SK-N-SH treated with all-trans-retinoic acid at 6 μM for 48 hours (cell line): ENCODE measurements at regions not wholly inside any gene's neighbourhood (a gene's known extent, or its start where the extent isn't known, plus 50 kb on each side); places are given as distances from the start of the nearest gene placed in this dataset.

Experiments used
- ATAC-seq: fragments of 200-7000 bp; cut with Tn5 transposase; 3 replicates; pipeline ENCODE4 v1.9.1; 2020; ENCODE audit warnings: mild to moderate bottlenecking, moderate library complexity
- ARNTL ChIP-seq: fragments of 450-650 bp; formaldehyde crosslinking; IDR thresholded peaks from 2 replicates; pipeline ENCODE4 v1.5.0; 2020; ENCODE audit warnings: low read depth, mild to moderate bottlenecking, moderate library complexity, borderline replicate concordance
- BACH2 ChIP-seq: fragments of 250-450 bp; sonication (Bioruptor Pico); IDR thresholded peaks from 2 replicates; pipeline ENCODE4 v1.9.0; 2021; ENCODE audit warnings: mild to moderate bottlenecking, borderline replicate concordance
- CREB5 ChIP-seq: fragments of 250-450 bp; sonication (Bioruptor Pico); IDR thresholded peaks from 2 replicates; pipeline ENCODE4 v1.5.1; 2020; ENCODE audit warnings: low read depth, mild to moderate bottlenecking, moderate library complexity
- CSDC2 ChIP-seq: fragments of 250-450 bp; sonication (Bioruptor Pico); IDR thresholded peaks from 2 replicates; pipeline ENCODE4 v1.5.0; 2020; ENCODE audit warnings: mild to moderate bottlenecking, moderate library complexity
- ESRRG ChIP-seq: fragments of 250-450 bp; sonication (Bioruptor Pico); IDR thresholded peaks from 2 replicates; pipeline ENCODE4 v1.6.1; 2021; ENCODE audit warnings: mild to moderate bottlenecking
- GLIS3 ChIP-seq: fragments of 250-450 bp; sonication (Bioruptor Pico); IDR thresholded peaks from 2 replicates; pipeline ENCODE4 v1.5.0; 2020; ENCODE audit warnings: mild to moderate bottlenecking, moderate library complexity
- ISL1 ChIP-seq: fragments of 250-450 bp; sonication (Bioruptor Pico); IDR thresholded peaks from 2 replicates; pipeline ENCODE4 v2.1.2; 2022; ENCODE audit warnings: mild to moderate bottlenecking, moderate library complexity
- OSR1 ChIP-seq: fragments of 250-450 bp; sonication (Bioruptor Pico); IDR thresholded peaks from 2 replicates; pipeline ENCODE4 v1.8.0; 2022; ENCODE audit warnings: moderate library complexity, mild to moderate bottlenecking, inconsistent platforms
- POU6F1 ChIP-seq: fragments of 250-450 bp; sonication (Bioruptor Pico); IDR thresholded peaks from 2 replicates; pipeline ENCODE4 v1.8.0; 2021; ENCODE audit warnings: low read depth, mild to moderate bottlenecking, moderate library complexity, borderline replicate concordance
- PPARA ChIP-seq: fragments of 250-450 bp; sonication (Bioruptor Pico); IDR thresholded peaks from 2 replicates; pipeline ENCODE4 v1.5.0; 2020; ENCODE audit warnings: mild to moderate bottlenecking, borderline replicate concordance
- RARB ChIP-seq: fragments of 250-450 bp; sonication (Bioruptor Pico); IDR thresholded peaks from 2 replicates; pipeline ENCODE4 v1.8.0; 2021; ENCODE audit warnings: mild to moderate bottlenecking, moderate library complexity
- SNAI2 ChIP-seq: fragments of 250-450 bp; sonication (Bioruptor Pico); IDR thresholded peaks from 2 replicates; pipeline ENCODE4 v1.5.0; 2020; ENCODE audit warnings: mild to moderate bottlenecking, moderate library complexity
- TCF4 ChIP-seq: fragments of 250-450 bp; sonication (Bioruptor Pico); IDR thresholded peaks from 2 replicates; pipeline ENCODE4 v1.8.0; 2021; ENCODE audit warnings: mild to moderate bottlenecking, moderate library complexity, borderline replicate concordance
- TOX ChIP-seq: fragments of 250-450 bp; sonication (Bioruptor Pico); IDR thresholded peaks from 2 replicates; pipeline ENCODE4 v1.8.0; 2021; ENCODE audit warnings: mild to moderate bottlenecking, moderate library complexity, borderline replicate concordance
- ZC3H10 ChIP-seq: fragments of 250-450 bp; sonication (Bioruptor Pico); IDR thresholded peaks from 2 replicates; pipeline ENCODE4 v1.5.1; 2021; ENCODE audit warnings: mild to moderate bottlenecking, moderate library complexity
- ZFP3 ChIP-seq: fragments of 250-450 bp; sonication (Bioruptor Pico); IDR thresholded peaks from 2 replicates; pipeline ENCODE4 v1.5.0; 2020; ENCODE audit warnings: mild to moderate bottlenecking, moderate library complexity
- ZFP30 ChIP-seq: fragments of 450-650 bp; formaldehyde crosslinking; IDR thresholded peaks from 2 replicates; pipeline ENCODE4 v1.5.0; 2022; ENCODE audit warnings: mild to moderate bottlenecking, moderate library complexity
- ZNF565 ChIP-seq: fragments of 450-650 bp; formaldehyde crosslinking; conservative IDR thresholded peaks from 2 replicates; pipeline ENCODE4 v1.5.0; 2020; ENCODE audit warnings: low read depth, mild to moderate bottlenecking, moderate library complexity
- ZNF8 ChIP-seq: fragments of 450-650 bp; formaldehyde crosslinking; IDR thresholded peaks from 2 replicates; pipeline ENCODE4 v1.5.0; 2020; ENCODE audit warnings: mild to moderate bottlenecking, moderate library complexity
- TF ChIP-seq, protein P1 (sequence below): fragments of 250-450 bp; sonication (Bioruptor Pico); IDR thresholded peaks from 2 replicates; pipeline ENCODE4 v1.5.1; 2021; ENCODE audit warnings: mild to moderate bottlenecking, moderate library complexity
- TF ChIP-seq, protein P2 (sequence below): fragments of 250-450 bp; sonication (Bioruptor Pico); IDR thresholded peaks from 2 replicates; pipeline ENCODE4 v1.5.0; 2020; ENCODE audit warnings: mild to moderate bottlenecking, moderate library complexity
- TF ChIP-seq, protein P3 (sequence below): fragments of 250-450 bp; sonication (Bioruptor Pico); IDR thresholded peaks from 2 replicates; pipeline ENCODE4 v1.8.0; 2020; ENCODE audit warnings: mild to moderate bottlenecking, moderate library complexity, borderline replicate concordance

DNA sequence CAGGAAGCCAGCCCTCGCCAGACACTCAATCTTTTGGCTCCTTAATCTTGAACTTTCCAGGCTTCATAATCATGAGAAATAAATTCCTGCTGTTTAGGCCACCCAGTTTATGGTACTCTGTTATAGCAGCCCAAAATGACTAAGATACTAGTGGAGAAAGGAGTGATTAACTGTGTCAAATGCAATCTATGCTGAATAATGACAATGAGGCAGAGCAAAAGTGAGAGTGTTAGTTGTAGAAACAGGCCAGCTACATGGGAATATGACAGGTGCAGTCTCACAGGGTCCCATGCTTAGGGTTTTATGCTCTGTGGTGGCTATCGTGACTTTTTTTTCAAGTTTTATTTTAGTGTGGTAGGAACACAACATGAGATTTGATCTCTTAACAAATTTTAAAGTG is 888.8 kb downstream of the TTLL7 start:
- no peak for ATAC-seq
- TF ChIP-seq, protein P1, sequence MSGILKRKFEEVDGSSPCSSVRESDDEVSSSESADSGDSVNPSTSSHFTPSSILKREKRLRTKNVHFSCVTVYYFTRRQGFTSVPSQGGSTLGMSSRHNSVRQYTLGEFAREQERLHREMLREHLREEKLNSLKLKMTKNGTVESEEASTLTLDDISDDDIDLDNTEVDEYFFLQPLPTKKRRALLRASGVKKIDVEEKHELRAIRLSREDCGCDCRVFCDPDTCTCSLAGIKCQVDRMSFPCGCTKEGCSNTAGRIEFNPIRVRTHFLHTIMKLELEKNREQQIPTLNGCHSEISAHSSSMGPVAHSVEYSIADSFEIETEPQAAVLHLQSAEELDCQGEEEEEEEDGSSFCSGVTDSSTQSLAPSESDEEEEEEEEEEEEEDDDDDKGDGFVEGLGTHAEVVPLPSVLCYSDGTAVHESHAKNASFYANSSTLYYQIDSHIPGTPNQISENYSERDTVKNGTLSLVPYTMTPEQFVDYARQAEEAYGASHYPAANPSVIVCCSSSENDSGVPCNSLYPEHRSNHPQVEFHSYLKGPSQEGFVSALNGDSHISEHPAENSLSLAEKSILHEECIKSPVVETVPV (CRISPR knock-in tag): no peak
- TF ChIP-seq ZNF8 (CRISPR knock-in tag): no peak
- no peak for TF ChIP-seq ZC3H10
- no peak for TF ChIP-seq CSDC2 (CRISPR knock-in tag)
- no peak for TF ChIP-seq ESRRG (CRISPR knock-in tag)
- TF ChIP-seq PPARA (CRISPR knock-in tag): no peak
- no peak for TF ChIP-seq ISL1
- no peak for TF ChIP-seq OSR1
- no peak for TF ChIP-seq SNAI2 (CRISPR knock-in tag)
- no peak for TF ChIP-seq ZNF565 (CRISPR knock-in tag)

GRCh38 chr1:83109692-83110091 is 889.2 kb downstream of the TTLL7 start:
- ATAC-seq: no peak
- no peak for TF ChIP-seq BACH2 (CRISPR knock-in tag)
- TF ChIP-seq CREB5 (CRISPR knock-in tag): no peak
- no peak for TF ChIP-seq SNAI2 (CRISPR knock-in tag)
- TF ChIP-seq ZFP30 (CRISPR knock-in tag): no peak
- no peak for TF ChIP-seq ZNF8 (CRISPR knock-in tag)
- TF ChIP-seq CSDC2 (CRISPR knock-in tag): no peak
- TF ChIP-seq, protein P2, sequence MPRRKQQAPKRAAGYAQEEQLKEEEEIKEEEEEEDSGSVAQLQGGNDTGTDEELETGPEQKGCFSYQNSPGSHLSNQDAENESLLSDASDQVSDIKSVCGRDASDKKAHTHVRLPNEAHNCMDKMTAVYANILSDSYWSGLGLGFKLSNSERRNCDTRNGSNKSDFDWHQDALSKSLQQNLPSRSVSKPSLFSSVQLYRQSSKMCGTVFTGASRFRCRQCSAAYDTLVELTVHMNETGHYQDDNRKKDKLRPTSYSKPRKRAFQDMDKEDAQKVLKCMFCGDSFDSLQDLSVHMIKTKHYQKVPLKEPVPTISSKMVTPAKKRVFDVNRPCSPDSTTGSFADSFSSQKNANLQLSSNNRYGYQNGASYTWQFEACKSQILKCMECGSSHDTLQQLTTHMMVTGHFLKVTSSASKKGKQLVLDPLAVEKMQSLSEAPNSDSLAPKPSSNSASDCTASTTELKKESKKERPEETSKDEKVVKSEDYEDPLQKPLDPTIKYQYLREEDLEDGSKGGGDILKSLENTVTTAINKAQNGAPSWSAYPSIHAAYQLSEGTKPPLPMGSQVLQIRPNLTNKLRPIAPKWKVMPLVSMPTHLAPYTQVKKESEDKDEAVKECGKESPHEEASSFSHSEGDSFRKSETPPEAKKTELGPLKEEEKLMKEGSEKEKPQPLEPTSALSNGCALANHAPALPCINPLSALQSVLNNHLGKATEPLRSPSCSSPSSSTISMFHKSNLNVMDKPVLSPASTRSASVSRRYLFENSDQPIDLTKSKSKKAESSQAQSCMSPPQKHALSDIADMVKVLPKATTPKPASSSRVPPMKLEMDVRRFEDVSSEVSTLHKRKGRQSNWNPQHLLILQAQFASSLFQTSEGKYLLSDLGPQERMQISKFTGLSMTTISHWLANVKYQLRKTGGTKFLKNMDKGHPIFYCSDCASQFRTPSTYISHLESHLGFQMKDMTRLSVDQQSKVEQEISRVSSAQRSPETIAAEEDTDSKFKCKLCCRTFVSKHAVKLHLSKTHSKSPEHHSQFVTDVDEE (CRISPR knock-in tag): no peak
- no peak for TF ChIP-seq POU6F1
- no peak for TF ChIP-seq ISL1
- no peak for TF ChIP-seq RARB (CRISPR knock-in tag)
- no peak for TF ChIP-seq TOX (CRISPR knock-in tag)
- TF ChIP-seq GLIS3 (CRISPR knock-in tag): no peak
- TF ChIP-seq, all 23 proteins: peak for 0

DNA sequence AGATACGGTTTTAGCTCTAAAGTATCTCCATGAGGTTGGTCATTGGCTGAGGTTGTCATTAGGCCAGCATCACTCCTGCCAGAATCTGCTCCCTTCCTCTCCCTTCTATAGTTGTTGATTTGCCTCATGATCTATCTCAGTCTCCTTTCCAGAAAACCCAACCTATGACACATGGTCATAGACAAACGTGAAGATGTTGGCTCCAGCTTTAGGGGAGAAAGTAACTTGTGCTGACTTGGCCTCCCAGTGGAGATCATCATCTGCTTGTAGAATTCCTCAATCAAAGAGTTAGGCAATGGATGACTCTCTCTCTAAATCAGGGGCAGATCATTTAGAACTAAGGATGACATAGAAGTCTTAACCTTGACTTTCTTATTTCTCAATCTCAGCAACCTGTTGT is 894.4 kb downstream of the TTLL7 start:
- no peak for ATAC-seq
- TF ChIP-seq OSR1 (no peak), ZFP3 (CRISPR knock-in tag) (no peak), ESRRG (CRISPR knock-in tag) (no peak), CREB5 (CRISPR knock-in tag) (no peak), TCF4 (CRISPR knock-in tag) (no peak), ZNF565 (CRISPR knock-in tag) (no peak), BACH2 (CRISPR knock-in tag) (no peak), PPARA (CRISPR knock-in tag) (no peak), ARNTL (CRISPR knock-in tag) (no peak)
- TF ChIP-seq, protein P3, sequence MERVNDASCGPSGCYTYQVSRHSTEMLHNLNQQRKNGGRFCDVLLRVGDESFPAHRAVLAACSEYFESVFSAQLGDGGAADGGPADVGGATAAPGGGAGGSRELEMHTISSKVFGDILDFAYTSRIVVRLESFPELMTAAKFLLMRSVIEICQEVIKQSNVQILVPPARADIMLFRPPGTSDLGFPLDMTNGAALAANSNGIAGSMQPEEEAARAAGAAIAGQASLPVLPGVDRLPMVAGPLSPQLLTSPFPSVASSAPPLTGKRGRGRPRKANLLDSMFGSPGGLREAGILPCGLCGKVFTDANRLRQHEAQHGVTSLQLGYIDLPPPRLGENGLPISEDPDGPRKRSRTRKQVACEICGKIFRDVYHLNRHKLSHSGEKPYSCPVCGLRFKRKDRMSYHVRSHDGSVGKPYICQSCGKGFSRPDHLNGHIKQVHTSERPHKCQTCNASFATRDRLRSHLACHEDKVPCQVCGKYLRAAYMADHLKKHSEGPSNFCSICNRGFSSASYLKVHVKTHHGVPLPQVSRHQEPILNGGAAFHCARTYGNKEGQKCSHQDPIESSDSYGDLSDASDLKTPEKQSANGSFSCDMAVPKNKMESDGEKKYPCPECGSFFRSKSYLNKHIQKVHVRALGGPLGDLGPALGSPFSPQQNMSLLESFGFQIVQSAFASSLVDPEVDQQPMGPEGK (CRISPR knock-in tag): no peak
- TF ChIP-seq, protein P1 (CRISPR knock-in tag): no peak
